Left lung (tissue), 4 donors: ENCODE measurements at regions not wholly inside any gene's neighbourhood (a gene's known extent, or its start where the extent isn't known, plus 50 kb on each side); places are given as distances from the start of the nearest gene placed in this dataset.

Source experiments
- ATAC-seq: fragments of 200-7000 bp; cut with Tn5 transposase; one replicate; pipeline ENCODE4 v1.9.1; 2020; ENCODE audit warnings: moderate library complexity
- DNase-seq, 4 donors: peaks; one replicate each; pipeline ENCODE4 v3.0.0-alpha.2; 2013 to 2020
- H3K27ac ChIP-seq, 2 donors: fragments of 200-600 bp; sonication (generic) in 1 of 2; one replicate each; pipeline versions ENCODE4 v1.5.0 to v1.8.0; 2020 to 2021
- H3K27me3 ChIP-seq, 2 donors: fragments of 200-600 bp; sonication (generic) in 1 of 2; one replicate each; pipeline versions ENCODE4 v1.5.0 to v1.8.0; 2020 to 2021
- H3K36me3 ChIP-seq, 2 donors: fragments of 200-600 bp; sonication (generic) in 1 of 2; one replicate each; pipeline versions ENCODE4 v1.5.0 to v1.8.0; 2020 to 2021
- H3K4me1 ChIP-seq, 2 donors: fragments of 200-600 bp; one replicate each; pipeline ENCODE4 v1.8.0; 2021
- H3K4me3 ChIP-seq, 2 donors: fragments of 200-600 bp; sonication (generic) in 1 of 2; one replicate each; pipeline versions ENCODE4 v1.5.0 to v1.8.0; 2020 to 2021; ENCODE audit warnings: mild to moderate bottlenecking in 1 of 2
- H3K9me3 ChIP-seq, 2 donors: fragments of 200-600 bp; sonication (generic) in 1 of 2; one replicate each; pipeline versions ENCODE4 v1.5.0 to v1.8.0; 2020 to 2021
- CTCF ChIP-seq, 2 donors: fragments of 200-600 bp; sonication (generic) in 1 of 2; IDR thresholded peaks; one replicate each; pipeline versions ENCODE4 v1.5.0 to v1.8.0; 2021; ENCODE audit warnings: antibody characterized with exemption in 2 of 2
- intact Hi-C, 2 donors: fragments of 100-400 bp; cut with DNase I; formaldehyde crosslinking; loops; one replicate each; pipeline versions ENCODE4 v1.11.2 to v1.14.2; 2022
- donor health status: DM: no; HTN: yes; CAD: no.
- donor health status: DM: no; HTN: no; CAD: no.

- Histone ChIP-seq H3K4me1 (no peaks in the 10 kb centered on the region), H3K36me3 (no peaks in the 10 kb centered on the region), H3K4me3 (no peak overlapping the region), H3K27me3 (no peaks in the 10 kb centered on the region), H3K9me3 (no peaks in the 10 kb centered on the region), H3K27ac (no peak overlapping the region)
- DNase-seq (no peak), ATAC-seq (no peak)
- intact Hi-C loops: no loop called here
- TF ChIP-seq CTCF (IDR thresholded peaks at IDR 0.05): no peak
Measured at GRCh38 chrX:34576864-34577263, 80.2 kb downstream of the TMEM47 start.

- peaks cover 0 to 2% of the 10 kb centered on the region in 2 donors for H3K9me3 ChIP-seq
- intact Hi-C loops: no loop called here
- no peak for DNase-seq
- no peak overlapping the region for H3K4me3 ChIP-seq
- ATAC-seq: no peak
- no peaks in the 10 kb centered on the region for H3K4me1 ChIP-seq
- TF ChIP-seq CTCF (IDR thresholded peaks at IDR 0.05): no peak
- no peaks in the 10 kb centered on the region for H3K36me3 ChIP-seq
- no peaks in the 10 kb centered on the region for H3K27me3 ChIP-seq
- no peak overlapping the region for H3K27ac ChIP-seq
Measured at GRCh38 chrX:34565981-34566380, 91.1 kb downstream of the TMEM47 start.

GRCh38 chrX:34563804-34564203 is 93.3 kb downstream of the TMEM47 start:
- no peak for TF ChIP-seq CTCF (IDR thresholded peaks at IDR 0.05)
- Histone ChIP-seq H3K4me3 (no peak overlapping the region), H3K9me3 (peaks cover 0 to 1% of the 10 kb centered on the region in 2 donors), H3K27me3 (no peaks in the 10 kb centered on the region), H3K4me1 (no peaks in the 10 kb centered on the region), H3K36me3 (no peaks in the 10 kb centered on the region), H3K27ac (no peak overlapping the region)
- DNase-seq (no peak), ATAC-seq (no peak)
- intact Hi-C loops: no loop called here

GRCh38 chrX:34563061-34563460 is 94.0 kb downstream of the TMEM47 start:
- intact Hi-C loops: no loop called here
- H3K36me3 ChIP-seq: no peaks in the 10 kb centered on the region
- H3K4me3 ChIP-seq: no peak overlapping the region
- no peak for DNase-seq
- H3K27ac ChIP-seq: no peak overlapping the region
- ATAC-seq: no peak
- no peaks in the 10 kb centered on the region for H3K4me1 ChIP-seq
- no peak for TF ChIP-seq CTCF (IDR thresholded peaks at IDR 0.05)
- no peaks in the 10 kb centered on the region for H3K27me3 ChIP-seq
- no peaks in the 10 kb centered on the region for H3K9me3 ChIP-seq

GRCh38 chrX:34562006-34562405 is 95.1 kb downstream of the TMEM47 start:
- Histone ChIP-seq H3K4me1 (no peaks in the 10 kb centered on the region), H3K27me3 (no peaks in the 10 kb centered on the region), H3K9me3 (no peaks in the 10 kb centered on the region), H3K4me3 (no peak overlapping the region), H3K27ac (no peak overlapping the region), H3K36me3 (no peaks in the 10 kb centered on the region)
- ATAC-seq: no peak
- DNase-seq: no peak
- intact Hi-C loops: no loop called here
- no peak for TF ChIP-seq CTCF (IDR thresholded peaks at IDR 0.05)
